Prostate gland (tissue), 2 donors: ENCODE measurements at regions not wholly inside any gene's neighbourhood (a gene's known extent, or its start where the extent isn't known, plus 50 kb on each side); places are given as distances from the start of the nearest gene placed in this dataset.
"Not testable (repeated sequence)": the region's sequence is repeated elsewhere in the genome, so short reads cannot be mapped to it uniquely, and the experiment has no call there.

ENCODE experiments used
- DNase-seq: peaks from one replicate; pipeline ENCODE4 v3.0.0-alpha.2; 2019; ENCODE audit warnings: low spot score
- H3K27ac ChIP-seq, 2 donors: fragments of 200-600 bp; sonication (generic); 2 replicates each; pipeline ENCODE4 v1.5.1; 2017 to 2019
- H3K27me3 ChIP-seq: fragments of 200-600 bp; sonication (generic); replicated peaks from 2 replicates; pipeline ENCODE4 v1.5.1; 2019; ENCODE audit not compliant: insufficient read depth
- H3K36me3 ChIP-seq, 2 donors: fragments of 200-600 bp; sonication (generic); 1 replicate in 1 of 2; 2 replicates in 1 of 2; pipeline versions ENCODE4 v1.5.1 to v1.8.1; 2017 to 2019
- H3K4me1 ChIP-seq: fragments of 200-600 bp; sonication (generic); replicated peaks from 2 replicates; pipeline ENCODE4 v1.5.1; 2019
- H3K4me3 ChIP-seq, 2 donors: fragments of 200-600 bp; sonication (generic); 2 replicates each; pipeline ENCODE4 v1.5.1; 2017 to 2019
- H3K9me3 ChIP-seq: fragments of 200-600 bp; sonication (generic); 2 replicates; pipeline ENCODE4 v1.5.1; 2017
- POLR2A ChIP-seq: fragments of 450-650 bp; IDR thresholded peaks from one replicate; pipeline ENCODE4 v1.6.1; 2016; ENCODE audit warnings: antibody characterized with exemption, mild to moderate bottlenecking
- POLR2AphosphoS5 ChIP-seq: sonication (generic); formaldehyde crosslinking; IDR thresholded peaks from one replicate; pipeline ENCODE4 v1.6.1; 2017; ENCODE audit warnings: antibody characterized with exemption
- WGBS: methylation state at CpG from one replicate; pipeline ENCODE4 v1.1.5; 2018; 5-methylcytosine and 5-hydroxymethylcytosine counted together
- intact Hi-C: fragments of 100-400 bp; cut with DNase I; formaldehyde crosslinking; loops from one replicate; pipeline ENCODE4 v1.14.2; 2022
- TF ChIP-seq, protein P1 (sequence below), 4 experiments: fragments of 200-600 bp in 2 of 4; fragments of 450-650 bp in 2 of 4; sonication (generic) in 2 of 4; IDR thresholded peaks; 1 replicate in 3 of 4; 2 replicates in 1 of 4; pipeline ENCODE4 v1.5.1; 2016 to 2019; ENCODE audit warnings: antibody characterized with exemption in 4 of 4, mild to moderate bottlenecking in 2 of 4, moderate library complexity in 2 of 4

- H3K9me3 ChIP-seq, result no peaks in the 10 kb centered on the region
- H3K4me1 ChIP-seq, result no peaks in the 10 kb centered on the region
- no peak for DNase-seq
- intact Hi-C loops, result no loop called here
- H3K27ac ChIP-seq, result no peak overlapping the region
- WGBS, result 88% methylated on average over 6 of the region's 6 CpGs
- TF ChIP-seq, protein P1, sequence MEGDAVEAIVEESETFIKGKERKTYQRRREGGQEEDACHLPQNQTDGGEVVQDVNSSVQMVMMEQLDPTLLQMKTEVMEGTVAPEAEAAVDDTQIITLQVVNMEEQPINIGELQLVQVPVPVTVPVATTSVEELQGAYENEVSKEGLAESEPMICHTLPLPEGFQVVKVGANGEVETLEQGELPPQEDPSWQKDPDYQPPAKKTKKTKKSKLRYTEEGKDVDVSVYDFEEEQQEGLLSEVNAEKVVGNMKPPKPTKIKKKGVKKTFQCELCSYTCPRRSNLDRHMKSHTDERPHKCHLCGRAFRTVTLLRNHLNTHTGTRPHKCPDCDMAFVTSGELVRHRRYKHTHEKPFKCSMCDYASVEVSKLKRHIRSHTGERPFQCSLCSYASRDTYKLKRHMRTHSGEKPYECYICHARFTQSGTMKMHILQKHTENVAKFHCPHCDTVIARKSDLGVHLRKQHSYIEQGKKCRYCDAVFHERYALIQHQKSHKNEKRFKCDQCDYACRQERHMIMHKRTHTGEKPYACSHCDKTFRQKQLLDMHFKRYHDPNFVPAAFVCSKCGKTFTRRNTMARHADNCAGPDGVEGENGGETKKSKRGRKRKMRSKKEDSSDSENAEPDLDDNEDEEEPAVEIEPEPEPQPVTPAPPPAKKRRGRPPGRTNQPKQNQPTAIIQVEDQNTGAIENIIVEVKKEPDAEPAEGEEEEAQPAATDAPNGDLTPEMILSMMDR (IDR thresholded peaks at IDR 0.05), result no peak
- TF ChIP-seq POLR2A (no peak), POLR2AphosphoS5 (no peak)
- no peak overlapping the region for H3K4me3 ChIP-seq
- no peaks in the 10 kb centered on the region for H3K27me3 ChIP-seq
- H3K36me3 ChIP-seq, result no peaks in the 10 kb centered on the region
These were observed 187.3 kb upstream of the FRMD6 start for GRCh38 chr14:51464411-51464810.

DNA sequence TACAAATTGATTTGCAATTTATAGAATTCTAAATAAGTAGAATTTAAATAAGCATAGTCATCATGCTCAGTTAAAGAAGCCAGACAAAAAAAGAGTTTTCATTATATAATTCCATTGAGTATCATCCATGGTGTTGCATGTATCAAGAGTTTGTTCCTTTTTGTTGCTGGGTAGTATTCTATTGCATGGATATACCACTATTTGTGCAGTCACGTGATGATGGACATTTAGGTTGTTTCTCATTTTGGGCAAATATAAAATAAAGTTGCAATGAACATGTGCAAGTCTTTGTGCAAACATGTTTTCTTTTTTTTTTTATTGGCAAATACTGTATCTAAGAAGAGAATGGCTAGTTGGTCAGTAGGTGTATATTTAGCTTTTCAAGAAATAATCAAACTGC is 186.2 kb upstream of the FRMD6 start:
- Histone ChIP-seq H3K27ac (no peak overlapping the region), H3K4me3 (no peak overlapping the region), H3K9me3 (no peaks in the 10 kb centered on the region), H3K4me1 (no peaks in the 10 kb centered on the region), H3K27me3 (no peaks in the 10 kb centered on the region), H3K36me3 (no peaks in the 10 kb centered on the region)
- WGBS, result 98% methylated on average over 1 of the region's 1 CpG
- no peak for DNase-seq
- TF ChIP-seq, protein P1 (IDR thresholded peaks at IDR 0.05), result no peak
- TF ChIP-seq POLR2AphosphoS5 (no peak), POLR2A (no peak)
- intact Hi-C loops, result no loop called here

DNA sequence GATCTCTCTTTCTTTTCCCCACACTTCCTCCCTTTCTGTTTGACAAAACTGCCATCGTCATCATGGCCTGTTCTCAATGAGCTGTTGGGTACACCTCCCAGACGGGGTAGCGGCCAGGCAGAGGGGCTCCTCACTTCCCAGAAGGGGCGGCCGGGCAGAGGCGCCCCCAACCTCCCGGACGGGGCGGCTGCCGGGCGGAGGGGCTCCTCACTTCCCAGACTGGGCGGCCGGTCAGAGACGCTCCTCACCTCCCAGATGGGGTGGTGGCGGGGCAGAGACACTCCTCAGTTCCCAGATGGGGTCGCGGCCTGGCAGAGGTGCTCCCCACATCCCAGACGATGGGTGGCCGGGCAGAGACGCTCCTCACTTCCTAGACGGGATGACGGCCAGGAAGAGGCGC is 184.3 kb upstream of the FRMD6 start:
- H3K27ac ChIP-seq, DNase-seq, H3K36me3 ChIP-seq, H3K4me1 ChIP-seq, H3K9me3 ChIP-seq, H3K4me3 ChIP-seq, H3K27me3 ChIP-seq, intact Hi-C loops: not testable (repeated sequence)
- 99% methylated on average over 14 of the region's 23 CpGs for WGBS

GRCh38 chr14:51468523-51468922 is 183.2 kb upstream of the FRMD6 start:
- no peak overlapping the region for H3K27ac ChIP-seq
- H3K4me3 ChIP-seq, result no peak overlapping the region
- WGBS, result 57% methylated on average over 3 of the region's 3 CpGs
- H3K4me1 ChIP-seq, result no peaks in the 10 kb centered on the region
- H3K36me3 ChIP-seq, result no peaks in the 10 kb centered on the region
- no peak for DNase-seq
- TF ChIP-seq POLR2A (no peak), POLR2AphosphoS5 (no peak)
- TF ChIP-seq, protein P1 (IDR thresholded peaks at IDR 0.05), result no peak
- H3K27me3 ChIP-seq, result no peaks in the 10 kb centered on the region
- intact Hi-C loops, result no loop called here
- no peaks in the 10 kb centered on the region for H3K9me3 ChIP-seq

- Histone ChIP-seq H3K4me1 (no peaks in the 10 kb centered on the region), H3K36me3 (no peaks in the 10 kb centered on the region), H3K27ac (no peak overlapping the region), H3K4me3 (no peak overlapping the region), H3K9me3 (no peaks in the 10 kb centered on the region), H3K27me3 (no peaks in the 10 kb centered on the region)
- intact Hi-C loops, result no loop called here
- TF ChIP-seq POLR2A, result no peak
- TF ChIP-seq POLR2AphosphoS5, result no peak
- TF ChIP-seq, protein P1 (IDR thresholded peaks at IDR 0.05), result no peak
- DNase-seq, result no peak
- WGBS, result 19% methylated on average over 2 of the region's 2 CpGs
These were observed 178.8 kb upstream of the FRMD6 start for GRCh38 chr14:51472881-51473280.
